Hepatocyte (in vitro differentiated cells): ENCODE measurements at regions not wholly inside any gene's neighbourhood (a gene's known extent, or its start where the extent isn't known, plus 50 kb on each side); places are given as distances from the start of the nearest gene placed in this dataset.

Experiments
- DNase-seq: peaks from one replicate; pipeline ENCODE4 v3.0.0-alpha.2; 2016; ENCODE audit warnings: low spot score
- H2AFZ ChIP-seq: fragments of 200-600 bp; sonication (generic); 2 replicates; pipeline ENCODE4 v1.6.0; 2016; ENCODE audit warnings: antibody characterized with exemption, mild to moderate bottlenecking
- H3K27ac ChIP-seq: fragments of 200-600 bp; sonication (generic); 2 replicates; pipeline ENCODE4 v1.5.1; 2016; ENCODE audit warnings: mild to moderate bottlenecking
- H3K27me3 ChIP-seq: fragments of 200-600 bp; sonication (generic); 2 replicates; pipeline ENCODE4 v1.6.1; 2016
- H3K36me3 ChIP-seq: fragments of 200-600 bp; sonication (generic); replicated peaks from 2 replicates; pipeline ENCODE4 v1.5.1; 2016; ENCODE audit warnings: low read depth; ENCODE audit not compliant: insufficient read depth
- H3K4me1 ChIP-seq: fragments of 200-600 bp; sonication (generic); 2 replicates; pipeline ENCODE4 v1.5.1; 2016; ENCODE audit warnings: mild to moderate bottlenecking, moderate library complexity; ENCODE audit not compliant: insufficient read depth
- H3K4me2 ChIP-seq: fragments of 200-600 bp; sonication (generic); 2 replicates; pipeline ENCODE4 v1.6.0; 2016
- H3K4me3 ChIP-seq: fragments of 200-600 bp; sonication (generic); 2 replicates; pipeline ENCODE4 v1.5.1; 2016; ENCODE audit warnings: mild to moderate bottlenecking
- H3K79me2 ChIP-seq: fragments of 200-600 bp; sonication (generic); 2 replicates; pipeline ENCODE4 v1.6.0; 2017; ENCODE audit warnings: mild to moderate bottlenecking
- H3K9me2 ChIP-seq: fragments of 200-600 bp; sonication (generic); replicated peaks from 2 replicates; pipeline ENCODE4 v1.6.0; 2017; ENCODE audit warnings: mild to moderate bottlenecking; ENCODE audit not compliant: insufficient read depth
- H3K9me3 ChIP-seq: fragments of 200-600 bp; sonication (generic); 2 replicates; pipeline ENCODE4 v1.5.1; 2016; ENCODE audit warnings: low read depth, mild to moderate bottlenecking
- H4K20me1 ChIP-seq: fragments of 200-600 bp; sonication (generic); 2 replicates; pipeline ENCODE4 v1.6.0; 2016; ENCODE audit warnings: mild to moderate bottlenecking; ENCODE audit not compliant: insufficient read depth, poor library complexity, severe bottlenecking
- EZH2 ChIP-seq: fragments of 200-600 bp; sonication (generic); IDR thresholded peaks from 2 replicates; pipeline ENCODE4 v1.6.1; 2016; ENCODE audit warnings: antibody characterized with exemption, mild to moderate bottlenecking, borderline replicate concordance
- EZH2phosphoT487 ChIP-seq: fragments of 200-600 bp; sonication (generic); IDR thresholded peaks from one replicate; pipeline ENCODE4 v1.6.1; 2018; ENCODE audit warnings: antibody characterized with exemption, mild to moderate bottlenecking, low read depth, moderate library complexity; ENCODE audit not compliant: unreplicated experiment, severe bottlenecking
- WGBS: methylation state at CpG from one replicate; pipeline ENCODE4 v1.1.6; 2016; ENCODE audit warnings: low lambda C conversion rate; ENCODE audit errors: missing lambda C conversion rate; 5-methylcytosine and 5-hydroxymethylcytosine counted together
- TF ChIP-seq, protein P1 (sequence below): fragments of 200-600 bp; sonication (generic); IDR thresholded peaks from 2 replicates; pipeline ENCODE4 v1.5.1; 2016; ENCODE audit warnings: antibody characterized with exemption, mild to moderate bottlenecking; ENCODE audit not compliant: poor library complexity

DNA sequence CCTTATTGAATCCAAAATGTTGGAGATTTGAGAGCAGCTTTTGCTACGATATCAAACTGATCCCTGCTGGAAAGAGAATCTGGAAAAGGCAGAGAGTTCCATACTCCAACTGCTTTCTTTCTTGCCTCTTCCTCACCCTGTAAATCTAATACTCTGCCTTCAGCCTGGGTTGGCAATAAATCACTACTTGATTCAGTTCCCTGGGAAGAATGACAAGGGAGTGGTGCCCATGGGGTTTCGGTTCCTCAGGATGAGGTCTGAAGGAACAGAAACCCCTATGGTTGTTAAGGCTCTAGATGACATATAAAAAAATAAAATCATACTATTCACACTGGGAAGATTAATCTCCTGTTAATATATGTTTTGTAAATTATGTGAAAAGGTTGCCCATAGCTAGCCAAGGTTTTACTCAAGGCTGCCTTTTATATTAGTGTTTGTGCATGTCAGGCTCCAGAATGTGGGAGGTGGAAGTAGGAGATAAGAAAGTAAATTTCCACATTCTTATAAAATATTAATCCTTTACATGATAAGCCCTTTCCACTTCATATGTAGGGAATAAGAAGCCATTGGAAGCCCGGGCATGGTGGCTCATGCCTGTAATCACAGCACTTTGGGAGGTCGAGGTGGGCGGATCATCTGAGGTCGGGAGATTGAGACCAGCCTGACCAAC lies 106.2 kb upstream of the CACNA2D1 start:
- Histone ChIP-seq H3K4me3 (no peak overlapping the region), H2AFZ (no peak overlapping the region), H3K27ac (no peak overlapping the region), H3K4me1 (no peaks in the 10 kb centered on the region), H3K27me3 (no peaks in the 10 kb centered on the region), H3K9me3 (no peaks in the 10 kb centered on the region), H3K79me2 (no peaks in the 10 kb centered on the region), H4K20me1 (no peaks in the 10 kb centered on the region), H3K9me2 (no peaks in the 10 kb centered on the region), H3K4me2 (no peak overlapping the region), H3K36me3 (no peaks in the 10 kb centered on the region)
- no peak for DNase-seq
- WGBS = 91% methylated on average over 6 of the region's 6 CpGs
- no peak for TF ChIP-seq EZH2phosphoT487
- TF ChIP-seq, protein P1, sequence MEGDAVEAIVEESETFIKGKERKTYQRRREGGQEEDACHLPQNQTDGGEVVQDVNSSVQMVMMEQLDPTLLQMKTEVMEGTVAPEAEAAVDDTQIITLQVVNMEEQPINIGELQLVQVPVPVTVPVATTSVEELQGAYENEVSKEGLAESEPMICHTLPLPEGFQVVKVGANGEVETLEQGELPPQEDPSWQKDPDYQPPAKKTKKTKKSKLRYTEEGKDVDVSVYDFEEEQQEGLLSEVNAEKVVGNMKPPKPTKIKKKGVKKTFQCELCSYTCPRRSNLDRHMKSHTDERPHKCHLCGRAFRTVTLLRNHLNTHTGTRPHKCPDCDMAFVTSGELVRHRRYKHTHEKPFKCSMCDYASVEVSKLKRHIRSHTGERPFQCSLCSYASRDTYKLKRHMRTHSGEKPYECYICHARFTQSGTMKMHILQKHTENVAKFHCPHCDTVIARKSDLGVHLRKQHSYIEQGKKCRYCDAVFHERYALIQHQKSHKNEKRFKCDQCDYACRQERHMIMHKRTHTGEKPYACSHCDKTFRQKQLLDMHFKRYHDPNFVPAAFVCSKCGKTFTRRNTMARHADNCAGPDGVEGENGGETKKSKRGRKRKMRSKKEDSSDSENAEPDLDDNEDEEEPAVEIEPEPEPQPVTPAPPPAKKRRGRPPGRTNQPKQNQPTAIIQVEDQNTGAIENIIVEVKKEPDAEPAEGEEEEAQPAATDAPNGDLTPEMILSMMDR = no peak
- no peak for TF ChIP-seq EZH2

DNA sequence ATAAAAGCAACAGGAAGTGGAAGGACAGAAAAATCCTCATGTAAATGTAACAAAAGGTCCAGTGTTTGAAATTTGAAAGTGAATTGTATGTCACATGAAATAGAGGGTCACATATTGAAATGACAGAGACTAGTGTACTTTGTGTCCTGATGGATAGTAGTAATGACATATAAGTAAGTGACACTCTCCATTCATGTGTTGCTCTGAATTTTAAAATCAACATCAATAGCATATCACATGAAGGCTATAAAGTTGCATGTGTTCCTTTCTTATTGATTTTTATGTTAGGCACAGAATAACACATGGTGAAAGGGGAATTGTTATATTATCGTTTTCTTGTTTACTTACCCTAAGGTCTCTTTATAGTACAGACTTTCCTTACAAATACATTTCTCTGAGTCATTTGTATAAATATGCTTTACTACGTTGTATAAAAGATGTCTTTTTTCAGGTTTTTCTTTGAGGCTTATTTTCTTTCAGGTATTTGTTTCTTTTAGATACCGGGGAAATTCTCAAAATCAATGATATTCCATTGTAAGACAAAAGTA lies 104.6 kb upstream of the CACNA2D1 start:
- Histone ChIP-seq H3K4me3 (no peak overlapping the region), H3K27me3 (no peaks in the 10 kb centered on the region), H3K36me3 (no peaks in the 10 kb centered on the region), H3K4me1 (no peaks in the 10 kb centered on the region), H3K27ac (no peak overlapping the region), H3K9me2 (no peaks in the 10 kb centered on the region), H3K9me3 (no peaks in the 10 kb centered on the region), H4K20me1 (no peaks in the 10 kb centered on the region), H2AFZ (no peak overlapping the region), H3K79me2 (no peaks in the 10 kb centered on the region), H3K4me2 (no peak overlapping the region)
- no peak for TF ChIP-seq EZH2
- TF ChIP-seq EZH2phosphoT487 = no peak
- TF ChIP-seq, protein P1 = no peak
- DNase-seq = no peak
- WGBS = 68% methylated on average over 3 of the region's 3 CpGs

- no peak for DNase-seq
- 10% methylated on average over 2 of the region's 2 CpGs for WGBS
- H3K4me1 ChIP-seq = no peaks in the 10 kb centered on the region
- H3K9me2 ChIP-seq = no peaks in the 10 kb centered on the region
- no peaks in the 10 kb centered on the region for H4K20me1 ChIP-seq
- no peaks in the 10 kb centered on the region for H3K36me3 ChIP-seq
- H3K27me3 ChIP-seq = no peaks in the 10 kb centered on the region
- no peak overlapping the region for H3K27ac ChIP-seq
- no peak for TF ChIP-seq EZH2phosphoT487
- no peak for TF ChIP-seq EZH2
- TF ChIP-seq, protein P1 = no peak
- no peak overlapping the region for H3K4me3 ChIP-seq
- H3K79me2 ChIP-seq = no peaks in the 10 kb centered on the region
- no peak overlapping the region for H3K4me2 ChIP-seq
- no peak overlapping the region for H2AFZ ChIP-seq
- H3K9me3 ChIP-seq = no peaks in the 10 kb centered on the region
Observed at GRCh38 chr7:82542665-82543064, 99.1 kb upstream of the CACNA2D1 start.
